SK-N-SH (cell line): ENCODE measurements at regions not wholly inside any gene's neighbourhood (a gene's known extent, or its start where the extent isn't known, plus 50 kb on each side); places are given as distances from the start of the nearest gene placed in this dataset.

Experiments
- CTCF ChIA-PET: fragments of 300-600, 350-600 bp; formaldehyde crosslinking; extraction: SDS; loops from one replicate; lab custom pipeline; 2021; lab: Yijun Ruan, JAX
- POLR2A ChIA-PET: fragments of 350-600 bp; sonication (Branson Sonifier 250); formaldehyde crosslinking; extraction: SDS; loops from one replicate; lab custom pipeline; 2020; ENCODE audit warnings: antibody characterized with exemption, inconsistent platforms; lab: Yijun Ruan, JAX
- DNase-seq: peaks from one replicate; pipeline ENCODE4 v3.0.0; 2012
- H2AFZ ChIP-seq: fragments of 200-600 bp; sonication (generic); 2 replicates; pipeline ENCODE4 v1.8.1; 2016; ENCODE audit warnings: antibody characterized with exemption, mild to moderate bottlenecking, low read depth
- H3F3A ChIP-seq: fragments of 200-600 bp; sonication (generic); replicated peaks from 2 replicates; pipeline ENCODE3; 2016; ENCODE audit warnings: antibody characterized with exemption, mild to moderate bottlenecking; ENCODE audit not compliant: insufficient read depth
- H3K27ac ChIP-seq, 2 experiments: fragments of 200-500 bp in 1 of 2; fragments of 200-600 bp in 1 of 2; sonication (Bioruptor generic) in 1 of 2; sonication (generic), shearing (Covaris generic) in 1 of 2; 2 replicates each; pipeline versions ENCODE4 v1.5.1 to v1.6.1; 2014 to 2016; ENCODE audit warnings: low read depth in 2 of 2, inconsistent platforms in 1 of 2, low read length in 1 of 2, mild to moderate bottlenecking in 1 of 2, mixed read lengths in 1 of 2
- H3K27me3 ChIP-seq: fragments of 200-600 bp; sonication (generic), shearing (Covaris generic); 2 replicates; pipeline ENCODE4 v1.6.1; 2016; ENCODE audit warnings: mixed run types; ENCODE audit not compliant: insufficient read depth
- H3K36me3 ChIP-seq, 2 experiments: fragments of 200-500 bp in 1 of 2; fragments of 200-600 bp in 1 of 2; sonication (Bioruptor generic) in 1 of 2; sonication (generic) in 1 of 2; replicated peaks in 1 of 2; 2 replicates each; pipeline versions ENCODE3 to v1.5.1; 2014 to 2016; ENCODE audit warnings: low read length in 1 of 2, mild to moderate bottlenecking in 1 of 2; ENCODE audit not compliant: insufficient read depth in 2 of 2, control insufficient read depth in 1 of 2
- H3K4me1 ChIP-seq, 2 experiments: fragments of 200-500 bp in 1 of 2; fragments of 200-600 bp in 1 of 2; sonication (Bioruptor generic) in 1 of 2; sonication (generic), shearing (Covaris generic) in 1 of 2; 2 replicates each; pipeline versions ENCODE4 v1.5.1 to v1.6.1; 2014 to 2016; ENCODE audit warnings: low read depth in 1 of 2, low read length in 1 of 2, mixed run types in 1 of 2; ENCODE audit not compliant: insufficient read depth in 2 of 2, control insufficient read depth in 1 of 2
- H3K4me2 ChIP-seq: fragments of 200-600 bp; sonication (generic), shearing (Covaris generic); 2 replicates; pipeline ENCODE4 v1.6.1; 2017; ENCODE audit warnings: mixed run types
- H3K4me3 ChIP-seq, 2 experiments: fragments of 200-500 bp in 1 of 2; fragments of 200-600 bp in 1 of 2; sonication (Bioruptor generic) in 1 of 2; sonication (generic), shearing (Covaris generic) in 1 of 2; 2 replicates each; pipeline versions ENCODE4 v1.5.1 to v1.8.1; 2014 to 2016; ENCODE audit warnings: low read depth in 2 of 2, inconsistent platforms in 1 of 2, low read length in 1 of 2, mild to moderate bottlenecking in 1 of 2, mixed read lengths in 1 of 2, moderate library complexity in 1 of 2
- H3K79me2 ChIP-seq: fragments of 200-600 bp; sonication (generic); 2 replicates; pipeline ENCODE4 v1.8.1; 2017; ENCODE audit warnings: mild to moderate bottlenecking; ENCODE audit not compliant: insufficient read depth
- H3K9ac ChIP-seq: fragments of 200-600 bp; sonication (generic); 2 replicates; pipeline ENCODE4 v1.6.1; 2017; ENCODE audit warnings: mixed run types
- H3K9me2 ChIP-seq: fragments of 200-600 bp; sonication (generic); 2 replicates; pipeline ENCODE4 v1.6.1; 2017; ENCODE audit warnings: mixed run types
- H3K9me3 ChIP-seq: fragments of 200-600 bp; sonication (generic); 2 replicates; pipeline ENCODE4 v1.6.1; 2017; ENCODE audit warnings: mixed run types, mild to moderate bottlenecking, moderate library complexity
- H4K20me1 ChIP-seq: fragments of 200-600 bp; sonication (generic); 2 replicates; pipeline ENCODE4 v1.6.1; 2017; ENCODE audit warnings: mild to moderate bottlenecking, mixed run types; ENCODE audit not compliant: insufficient read depth
- CHD2 ChIP-seq: fragments of 150-350 bp; IDR thresholded peaks from 2 replicates; pipeline ENCODE4 v1.6.1; 2018; ENCODE audit warnings: low read length; ENCODE audit not compliant: partially characterized antibody
- FOXM1 ChIP-seq: IDR thresholded peaks from 2 replicates; pipeline ENCODE4 v1.4.0; 2012; ENCODE audit warnings: low read depth, mild to moderate bottlenecking
- GATA2 ChIP-seq: sonication (generic); formaldehyde crosslinking; IDR thresholded peaks from 2 replicates; pipeline ENCODE4 v1.5.0; 2020; ENCODE audit warnings: mild to moderate bottlenecking, missing genetic modification reagents
- NFIC ChIP-seq: IDR thresholded peaks from 2 replicates; pipeline ENCODE4 v1.4.0; 2012; ENCODE audit warnings: borderline replicate concordance
- YY1 ChIP-seq: IDR thresholded peaks from 2 replicates; pipeline ENCODE4 v1.4.0; 2012; ENCODE audit warnings: low read depth, mild to moderate bottlenecking
- WGBS: methylation state at CpG from one replicate; pipeline ENCODE4 v1.1.6; 2017; ENCODE audit warnings: low lambda C conversion rate; 5-methylcytosine and 5-hydroxymethylcytosine counted together
- TF ChIP-seq, protein P1 (sequence below): fragments of 200-600 bp; sonication (generic); IDR thresholded peaks from 2 replicates; pipeline ENCODE4 v1.6.1; 2017; ENCODE audit warnings: antibody characterized with exemption, mild to moderate bottlenecking, moderate library complexity
- TF ChIP-seq, protein P2 (sequence below): fragments of 150-350 bp; IDR thresholded peaks from 2 replicates; pipeline ENCODE4 v1.6.1; 2017; ENCODE audit warnings: antibody characterized with exemption, low read length, low read depth, borderline replicate concordance
- TF ChIP-seq, protein P3 (sequence below): IDR thresholded peaks from 2 replicates; pipeline ENCODE4 v1.4.0; 2012; ENCODE audit warnings: low read depth, borderline replicate concordance
- TF ChIP-seq, protein P4 (sequence below): IDR thresholded peaks from 2 replicates; pipeline ENCODE4 v1.6.1; 2012; ENCODE audit warnings: mild to moderate bottlenecking, low read depth, low read length, moderate library complexity

DNA sequence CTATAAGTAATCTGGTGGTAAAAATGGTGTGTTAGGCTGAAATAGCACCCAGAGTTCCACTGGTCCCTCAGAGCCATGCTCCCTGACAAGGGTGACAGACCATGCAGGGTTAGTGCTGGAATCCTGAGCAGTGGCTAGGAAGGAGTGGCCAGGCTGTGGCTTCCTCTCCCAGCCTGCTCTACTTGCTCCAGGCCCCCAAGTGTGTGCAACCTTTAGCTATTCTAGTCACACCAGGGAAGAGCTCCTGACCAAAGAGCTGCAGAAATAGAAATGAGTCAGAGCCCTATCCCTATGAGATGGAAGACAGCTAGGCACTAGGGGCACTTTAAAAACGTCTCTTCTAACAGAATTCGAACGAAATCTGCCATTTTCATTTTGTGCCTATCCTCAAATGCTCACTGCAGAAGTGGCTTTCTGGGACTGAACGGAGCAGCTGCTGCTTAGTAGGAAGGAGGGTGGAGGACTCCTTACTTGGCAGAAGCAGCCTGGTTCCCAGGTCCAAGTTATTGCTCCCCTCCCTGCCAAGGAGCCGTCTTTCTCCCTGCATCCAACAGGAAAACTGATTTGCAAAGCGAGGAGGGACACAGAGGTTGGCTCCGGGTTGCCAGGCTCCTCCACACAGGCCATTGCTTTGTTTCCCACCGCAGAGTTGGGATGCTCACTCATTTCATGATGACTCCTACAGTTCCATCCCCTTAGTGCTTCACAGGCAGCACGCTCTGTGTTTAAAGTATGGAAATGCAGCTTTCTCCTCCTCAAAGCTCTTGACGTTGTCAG is 754.5 kb downstream of the C6orf118 start:
- no peak overlapping the region; a peak in 1 of 4 replicates for H3K27ac ChIP-seq
- no peak overlapping the region for H3K4me2 ChIP-seq
- H3K9me3 ChIP-seq: no peaks in the 10 kb centered on the region
- H3K4me1 ChIP-seq: peaks cover 0 to 7% of the 10 kb centered on the region in 2 experiments; a peak in 1 of 4 replicates
- H3K9me2 ChIP-seq: no peaks in the 10 kb centered on the region
- no peak overlapping the region for H2AFZ ChIP-seq
- CTCF ChIA-PET: interaction anchor here (2.3 kb wide), 1 partner anchor 373 kb away, joined by 5 read pairs; no protein-coding TSS in a partner anchor
- POLR2A ChIA-PET: no interaction called here
- H4K20me1 ChIP-seq: no peaks in the 10 kb centered on the region
- TF ChIP-seq, protein P1, sequence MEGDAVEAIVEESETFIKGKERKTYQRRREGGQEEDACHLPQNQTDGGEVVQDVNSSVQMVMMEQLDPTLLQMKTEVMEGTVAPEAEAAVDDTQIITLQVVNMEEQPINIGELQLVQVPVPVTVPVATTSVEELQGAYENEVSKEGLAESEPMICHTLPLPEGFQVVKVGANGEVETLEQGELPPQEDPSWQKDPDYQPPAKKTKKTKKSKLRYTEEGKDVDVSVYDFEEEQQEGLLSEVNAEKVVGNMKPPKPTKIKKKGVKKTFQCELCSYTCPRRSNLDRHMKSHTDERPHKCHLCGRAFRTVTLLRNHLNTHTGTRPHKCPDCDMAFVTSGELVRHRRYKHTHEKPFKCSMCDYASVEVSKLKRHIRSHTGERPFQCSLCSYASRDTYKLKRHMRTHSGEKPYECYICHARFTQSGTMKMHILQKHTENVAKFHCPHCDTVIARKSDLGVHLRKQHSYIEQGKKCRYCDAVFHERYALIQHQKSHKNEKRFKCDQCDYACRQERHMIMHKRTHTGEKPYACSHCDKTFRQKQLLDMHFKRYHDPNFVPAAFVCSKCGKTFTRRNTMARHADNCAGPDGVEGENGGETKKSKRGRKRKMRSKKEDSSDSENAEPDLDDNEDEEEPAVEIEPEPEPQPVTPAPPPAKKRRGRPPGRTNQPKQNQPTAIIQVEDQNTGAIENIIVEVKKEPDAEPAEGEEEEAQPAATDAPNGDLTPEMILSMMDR: no peak
- no peak for TF ChIP-seq NFIC
- H3K27me3 ChIP-seq: no peaks in the 10 kb centered on the region
- no peak overlapping the region for H3K9ac ChIP-seq
- no peaks in the 10 kb centered on the region for H3K79me2 ChIP-seq
- H3F3A ChIP-seq: no peaks in the 10 kb centered on the region
- 14% methylated on average over 8 of the region's 10 CpGs for WGBS
- no peak overlapping the region for H3K4me3 ChIP-seq
- no peaks in the 10 kb centered on the region for H3K36me3 ChIP-seq
- DNase-seq: peak; percentile 12

DNA sequence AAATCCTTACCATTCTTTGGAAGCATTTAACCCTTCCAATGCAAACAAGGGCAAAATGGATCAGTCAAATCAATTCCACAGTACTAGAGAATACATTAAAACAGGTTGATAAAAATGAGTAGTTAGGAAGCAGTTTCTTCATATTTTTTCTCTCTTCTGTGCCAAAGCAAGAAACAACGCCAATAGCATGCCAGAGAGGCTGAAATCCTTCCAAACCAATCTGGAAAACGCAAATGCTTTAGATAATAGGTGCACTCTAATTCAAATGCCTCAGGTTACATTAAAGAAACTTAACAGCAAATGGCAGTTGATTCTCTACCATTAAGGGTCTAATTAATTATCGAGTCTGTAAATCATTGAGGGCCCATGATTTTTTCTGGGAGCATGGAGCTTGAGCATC is 755.2 kb downstream of the C6orf118 start:
- Histone ChIP-seq H3K4me3 (no peak overlapping the region), H3K27ac (no peak overlapping the region; a peak in 1 of 4 replicates), H4K20me1 (no peaks in the 10 kb centered on the region), H3K4me2 (no peak overlapping the region), H3K4me1 (peaks cover 0 to 7% of the 10 kb centered on the region in 2 experiments; a peak in 1 of 4 replicates), H2AFZ (no peak overlapping the region), H3K9me2 (no peaks in the 10 kb centered on the region), H3K27me3 (no peaks in the 10 kb centered on the region), H3K9me3 (no peaks in the 10 kb centered on the region), H3F3A (no peaks in the 10 kb centered on the region), H3K79me2 (no peaks in the 10 kb centered on the region), H3K36me3 (no peaks in the 10 kb centered on the region), H3K9ac (no peak overlapping the region)
- ChIA-PET CTCF (interaction anchor here (2.3 kb wide), 1 partner anchor 373 kb away, joined by 5 read pairs; no protein-coding TSS in a partner anchor), POLR2A (no interaction called here)
- TF ChIP-seq YY1 (no peak), CHD2 (no peak), FOXM1 (no peak), GATA2 (CRISPR knock-in tag) (no peak; the same call in 1 of the 2 replicates)
- TF ChIP-seq, protein P2, sequence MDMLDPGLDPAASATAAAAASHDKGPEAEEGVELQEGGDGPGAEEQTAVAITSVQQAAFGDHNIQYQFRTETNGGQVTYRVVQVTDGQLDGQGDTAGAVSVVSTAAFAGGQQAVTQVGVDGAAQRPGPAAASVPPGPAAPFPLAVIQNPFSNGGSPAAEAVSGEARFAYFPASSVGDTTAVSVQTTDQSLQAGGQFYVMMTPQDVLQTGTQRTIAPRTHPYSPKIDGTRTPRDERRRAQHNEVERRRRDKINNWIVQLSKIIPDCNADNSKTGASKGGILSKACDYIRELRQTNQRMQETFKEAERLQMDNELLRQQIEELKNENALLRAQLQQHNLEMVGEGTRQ: no peak
- TF ChIP-seq, protein P3, sequence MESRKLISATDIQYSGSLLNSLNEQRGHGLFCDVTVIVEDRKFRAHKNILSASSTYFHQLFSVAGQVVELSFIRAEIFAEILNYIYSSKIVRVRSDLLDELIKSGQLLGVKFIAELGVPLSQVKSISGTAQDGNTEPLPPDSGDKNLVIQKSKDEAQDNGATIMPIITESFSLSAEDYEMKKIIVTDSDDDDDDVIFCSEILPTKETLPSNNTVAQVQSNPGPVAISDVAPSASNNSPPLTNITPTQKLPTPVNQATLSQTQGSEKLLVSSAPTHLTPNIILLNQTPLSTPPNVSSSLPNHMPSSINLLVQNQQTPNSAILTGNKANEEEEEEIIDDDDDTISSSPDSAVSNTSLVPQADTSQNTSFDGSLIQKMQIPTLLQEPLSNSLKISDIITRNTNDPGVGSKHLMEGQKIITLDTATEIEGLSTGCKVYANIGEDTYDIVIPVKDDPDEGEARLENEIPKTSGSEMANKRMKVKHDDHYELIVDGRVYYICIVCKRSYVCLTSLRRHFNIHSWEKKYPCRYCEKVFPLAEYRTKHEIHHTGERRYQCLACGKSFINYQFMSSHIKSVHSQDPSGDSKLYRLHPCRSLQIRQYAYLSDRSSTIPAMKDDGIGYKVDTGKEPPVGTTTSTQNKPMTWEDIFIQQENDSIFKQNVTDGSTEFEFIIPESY: no peak
- TF ChIP-seq, protein P4, sequence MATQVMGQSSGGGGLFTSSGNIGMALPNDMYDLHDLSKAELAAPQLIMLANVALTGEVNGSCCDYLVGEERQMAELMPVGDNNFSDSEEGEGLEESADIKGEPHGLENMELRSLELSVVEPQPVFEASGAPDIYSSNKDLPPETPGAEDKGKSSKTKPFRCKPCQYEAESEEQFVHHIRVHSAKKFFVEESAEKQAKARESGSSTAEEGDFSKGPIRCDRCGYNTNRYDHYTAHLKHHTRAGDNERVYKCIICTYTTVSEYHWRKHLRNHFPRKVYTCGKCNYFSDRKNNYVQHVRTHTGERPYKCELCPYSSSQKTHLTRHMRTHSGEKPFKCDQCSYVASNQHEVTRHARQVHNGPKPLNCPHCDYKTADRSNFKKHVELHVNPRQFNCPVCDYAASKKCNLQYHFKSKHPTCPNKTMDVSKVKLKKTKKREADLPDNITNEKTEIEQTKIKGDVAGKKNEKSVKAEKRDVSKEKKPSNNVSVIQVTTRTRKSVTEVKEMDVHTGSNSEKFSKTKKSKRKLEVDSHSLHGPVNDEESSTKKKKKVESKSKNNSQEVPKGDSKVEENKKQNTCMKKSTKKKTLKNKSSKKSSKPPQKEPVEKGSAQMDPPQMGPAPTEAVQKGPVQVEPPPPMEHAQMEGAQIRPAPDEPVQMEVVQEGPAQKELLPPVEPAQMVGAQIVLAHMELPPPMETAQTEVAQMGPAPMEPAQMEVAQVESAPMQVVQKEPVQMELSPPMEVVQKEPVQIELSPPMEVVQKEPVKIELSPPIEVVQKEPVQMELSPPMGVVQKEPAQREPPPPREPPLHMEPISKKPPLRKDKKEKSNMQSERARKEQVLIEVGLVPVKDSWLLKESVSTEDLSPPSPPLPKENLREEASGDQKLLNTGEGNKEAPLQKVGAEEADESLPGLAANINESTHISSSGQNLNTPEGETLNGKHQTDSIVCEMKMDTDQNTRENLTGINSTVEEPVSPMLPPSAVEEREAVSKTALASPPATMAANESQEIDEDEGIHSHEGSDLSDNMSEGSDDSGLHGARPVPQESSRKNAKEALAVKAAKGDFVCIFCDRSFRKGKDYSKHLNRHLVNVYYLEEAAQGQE: no peak
- DNase-seq: peak; percentile 18
- WGBS: 0% methylated on average over 3 of the region's 3 CpGs
